ENCODE measurements at regions not wholly inside any gene's neighbourhood (a gene's known extent, or its start where the extent isn't known, plus 50 kb on each side); places are given as distances from the start of the nearest gene placed in this dataset.

GRCh38 chr12:88944397-88944796, 364.1 kb upstream of the KITLG start:
- DNase-seq (ENCODE audit: low spot score): no peak
- TF ChIP-seq, protein P1, sequence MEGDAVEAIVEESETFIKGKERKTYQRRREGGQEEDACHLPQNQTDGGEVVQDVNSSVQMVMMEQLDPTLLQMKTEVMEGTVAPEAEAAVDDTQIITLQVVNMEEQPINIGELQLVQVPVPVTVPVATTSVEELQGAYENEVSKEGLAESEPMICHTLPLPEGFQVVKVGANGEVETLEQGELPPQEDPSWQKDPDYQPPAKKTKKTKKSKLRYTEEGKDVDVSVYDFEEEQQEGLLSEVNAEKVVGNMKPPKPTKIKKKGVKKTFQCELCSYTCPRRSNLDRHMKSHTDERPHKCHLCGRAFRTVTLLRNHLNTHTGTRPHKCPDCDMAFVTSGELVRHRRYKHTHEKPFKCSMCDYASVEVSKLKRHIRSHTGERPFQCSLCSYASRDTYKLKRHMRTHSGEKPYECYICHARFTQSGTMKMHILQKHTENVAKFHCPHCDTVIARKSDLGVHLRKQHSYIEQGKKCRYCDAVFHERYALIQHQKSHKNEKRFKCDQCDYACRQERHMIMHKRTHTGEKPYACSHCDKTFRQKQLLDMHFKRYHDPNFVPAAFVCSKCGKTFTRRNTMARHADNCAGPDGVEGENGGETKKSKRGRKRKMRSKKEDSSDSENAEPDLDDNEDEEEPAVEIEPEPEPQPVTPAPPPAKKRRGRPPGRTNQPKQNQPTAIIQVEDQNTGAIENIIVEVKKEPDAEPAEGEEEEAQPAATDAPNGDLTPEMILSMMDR (IDR thresholded peaks at IDR 0.05; ENCODE audit: extremely low read depth, missing control alignments): no peak

DNA sequence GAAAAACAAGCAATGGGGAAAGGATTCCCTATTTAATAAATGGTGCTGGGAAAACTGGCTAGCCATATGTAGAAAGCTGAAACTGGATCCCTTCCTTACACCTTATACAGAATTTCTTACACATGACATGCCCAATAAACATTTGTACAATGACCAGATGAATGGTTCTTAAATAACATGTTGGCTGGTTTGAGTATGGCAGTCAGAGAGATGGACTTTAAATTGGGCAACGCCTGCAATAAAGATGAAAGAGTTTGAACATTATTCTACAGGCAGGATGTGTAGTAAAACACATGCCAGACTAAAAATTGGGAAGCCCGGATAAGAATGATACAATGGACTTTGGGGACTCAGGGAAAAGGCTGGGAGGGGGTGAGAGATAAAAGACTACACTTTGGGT, 360.6 kb upstream of the KITLG start:
- no peak for DNase-seq (ENCODE audit: low spot score)
- TF ChIP-seq, protein P1 (IDR thresholded peaks at IDR 0.05; ENCODE audit: extremely low read depth, missing control alignments): no peak

- TF ChIP-seq, protein P1 (IDR thresholded peaks at IDR 0.05; ENCODE audit: extremely low read depth, missing control alignments): no peak
- DNase-seq (ENCODE audit: low spot score): no peak
Observed at GRCh38 chr12:88935856-88936255, 355.6 kb upstream of the KITLG start.

GRCh38 chr12:88934163-88934747, 354.0 kb upstream of the KITLG start:
- TF ChIP-seq, protein P1 (IDR thresholded peaks at IDR 0.05; ENCODE audit: extremely low read depth, missing control alignments): no peak
- DNase-seq (ENCODE audit: low spot score): no peak

DNA sequence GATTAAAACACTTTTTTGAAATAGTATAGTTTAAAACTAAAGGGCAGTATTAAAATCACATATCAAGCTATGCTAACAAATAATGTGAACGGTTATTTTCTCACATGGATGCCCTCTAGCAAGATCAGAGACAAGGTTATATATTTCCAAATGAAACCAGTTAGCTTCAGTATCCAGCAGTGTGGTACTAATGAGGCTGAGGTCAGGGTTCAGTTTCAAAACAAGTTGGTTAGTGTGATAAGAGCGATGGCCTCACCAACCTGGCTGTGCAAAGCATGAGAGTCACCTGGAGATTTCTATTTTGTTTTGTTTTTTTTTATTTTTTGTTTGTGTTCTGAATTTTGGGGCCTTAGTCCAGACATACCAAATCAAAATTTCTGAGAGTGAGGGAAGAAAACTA, 352.2 kb upstream of the KITLG start:
- TF ChIP-seq, protein P1 (IDR thresholded peaks at IDR 0.05; ENCODE audit: extremely low read depth, missing control alignments): no peak
- no peak for DNase-seq (ENCODE audit: low spot score)

- TF ChIP-seq, protein P1 (IDR thresholded peaks at IDR 0.05; ENCODE audit: extremely low read depth, missing control alignments): no peak
- no peak for DNase-seq (ENCODE audit: low spot score)
Observed at GRCh38 chr12:88931598-88931997, 351.3 kb upstream of the KITLG start.

DNA sequence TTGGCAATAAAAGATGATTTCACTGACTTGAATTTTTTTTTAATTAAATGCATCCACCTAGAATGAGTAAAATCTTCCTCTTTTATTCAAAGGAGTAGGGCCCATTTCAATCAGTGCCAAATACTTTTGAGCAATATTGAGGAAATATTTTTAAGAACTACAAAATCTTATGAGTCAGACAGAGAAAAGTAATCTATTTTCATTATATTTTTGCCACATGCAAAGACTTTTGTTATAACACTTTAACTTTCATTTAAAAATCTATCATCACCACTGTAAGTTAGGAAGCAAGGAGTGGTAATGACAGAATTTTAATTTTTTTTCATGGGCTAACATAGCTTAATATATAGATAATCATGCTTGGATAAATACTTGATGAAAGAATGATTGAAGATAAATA, 345.2 kb upstream of the KITLG start:
- TF ChIP-seq, protein P1 (IDR thresholded peaks at IDR 0.05; ENCODE audit: extremely low read depth, missing control alignments): no peak
- DNase-seq (ENCODE audit: low spot score): no peak

Measured in GM20000 (cell line).